ENCODE measurements at regions not wholly inside any gene's neighbourhood (a gene's known extent, or its start where the extent isn't known, plus 50 kb on each side); places are given as distances from the start of the nearest gene placed in this dataset.

GRCh38 chr5:8805653-8806052, 740.2 kb downstream of the SEMA5A start:
- TF ChIP-seq, protein P1, sequence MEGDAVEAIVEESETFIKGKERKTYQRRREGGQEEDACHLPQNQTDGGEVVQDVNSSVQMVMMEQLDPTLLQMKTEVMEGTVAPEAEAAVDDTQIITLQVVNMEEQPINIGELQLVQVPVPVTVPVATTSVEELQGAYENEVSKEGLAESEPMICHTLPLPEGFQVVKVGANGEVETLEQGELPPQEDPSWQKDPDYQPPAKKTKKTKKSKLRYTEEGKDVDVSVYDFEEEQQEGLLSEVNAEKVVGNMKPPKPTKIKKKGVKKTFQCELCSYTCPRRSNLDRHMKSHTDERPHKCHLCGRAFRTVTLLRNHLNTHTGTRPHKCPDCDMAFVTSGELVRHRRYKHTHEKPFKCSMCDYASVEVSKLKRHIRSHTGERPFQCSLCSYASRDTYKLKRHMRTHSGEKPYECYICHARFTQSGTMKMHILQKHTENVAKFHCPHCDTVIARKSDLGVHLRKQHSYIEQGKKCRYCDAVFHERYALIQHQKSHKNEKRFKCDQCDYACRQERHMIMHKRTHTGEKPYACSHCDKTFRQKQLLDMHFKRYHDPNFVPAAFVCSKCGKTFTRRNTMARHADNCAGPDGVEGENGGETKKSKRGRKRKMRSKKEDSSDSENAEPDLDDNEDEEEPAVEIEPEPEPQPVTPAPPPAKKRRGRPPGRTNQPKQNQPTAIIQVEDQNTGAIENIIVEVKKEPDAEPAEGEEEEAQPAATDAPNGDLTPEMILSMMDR (IDR thresholded peaks at IDR 0.05): no peak
- DNase-seq (no peak), ATAC-seq (no peak)
- no peaks in the 10 kb centered on the region for H3K36me3 ChIP-seq (ENCODE audit: control insufficient read depth, insufficient read depth, low read length)
- H3K27me3 ChIP-seq (ENCODE audit: control insufficient read depth, insufficient read depth, low read length): no peaks in the 10 kb centered on the region
- Mint-ChIP-seq H3K36me3 (peaks cover 6% of the 10 kb centered on the region), H3K4me1 (no peaks in the 10 kb centered on the region), H3K27me3 (ENCODE audit: low read depth in 2 of 2) (no peaks in the 10 kb centered on the region), H3K9me3 (peaks cover 24 to 25% of the 10 kb centered on the region in 2 donors), H3K27ac (no peak overlapping the region), H3K4me3 (no peak overlapping the region)
- H3K27ac ChIP-seq (ENCODE audit: low read length): no peak overlapping the region
- H3K4me3 ChIP-seq (ENCODE audit: low read length): no peak overlapping the region
- H3K4me1 ChIP-seq (ENCODE audit: control insufficient read depth, insufficient read depth, low read length): no peaks in the 10 kb centered on the region
- peaks cover 5% of the 10 kb centered on the region for H3K9me3 ChIP-seq (ENCODE audit: control insufficient read depth, insufficient read depth, low read length)
- intact Hi-C loops (cut with micrococcal nuclease): no loop called here

- ATAC-seq: no peak
- TF ChIP-seq, protein P1 (IDR thresholded peaks at IDR 0.05): no peak
- H3K27ac Mint-ChIP-seq: no peak overlapping the region
Measured at GRCh38 chr5:8807636-8808035, 738.2 kb downstream of the SEMA5A start.

GRCh38 chr5:8811581-8811980, 734.3 kb downstream of the SEMA5A start:
- H3K36me3 Mint-ChIP-seq: no peaks in the 10 kb centered on the region
- intact Hi-C loops (cut with micrococcal nuclease): no loop called here
- no peaks in the 10 kb centered on the region for H3K27me3 Mint-ChIP-seq (ENCODE audit: low read depth in 2 of 2)
- Histone ChIP-seq H3K4me1 (ENCODE audit: control insufficient read depth, insufficient read depth, low read length) (no peaks in the 10 kb centered on the region), H3K9me3 (ENCODE audit: control insufficient read depth, insufficient read depth, low read length) (no peaks in the 10 kb centered on the region), H3K27me3 (ENCODE audit: control insufficient read depth, insufficient read depth, low read length) (no peaks in the 10 kb centered on the region), H3K27ac (ENCODE audit: low read length) (no peak overlapping the region), H3K4me3 (ENCODE audit: low read length) (no peak overlapping the region), H3K36me3 (ENCODE audit: control insufficient read depth, insufficient read depth, low read length) (no peaks in the 10 kb centered on the region)
- no peak overlapping the region for H3K27ac Mint-ChIP-seq
- DNase-seq: no peak
- no peak for ATAC-seq
- peaks cover 15 to 27% of the 10 kb centered on the region in 2 donors for H3K9me3 Mint-ChIP-seq
- no peaks in the 10 kb centered on the region for H3K4me1 Mint-ChIP-seq
- H3K4me3 Mint-ChIP-seq: no peak overlapping the region
- 84% methylated on average over 3 of the region's 3 CpGs for WGBS (ENCODE audit: insufficient coverage)
- TF ChIP-seq, protein P1 (IDR thresholded peaks at IDR 0.05): no peak

More at GRCh38 chr5:8807636-8808035, 738.2 kb downstream of the SEMA5A start:
- H3K9me3 Mint-ChIP-seq: peaks cover 21 to 25% of the 10 kb centered on the region in 2 donors
- WGBS (ENCODE audit: insufficient coverage): 69% methylated on average over 3 of the region's 3 CpGs
- Histone ChIP-seq H3K9me3 (ENCODE audit: control insufficient read depth, insufficient read depth, low read length) (peaks cover 5% of the 10 kb centered on the region), H3K4me1 (ENCODE audit: control insufficient read depth, insufficient read depth, low read length) (no peaks in the 10 kb centered on the region), H3K27ac (ENCODE audit: low read length) (no peak overlapping the region), H3K27me3 (ENCODE audit: control insufficient read depth, insufficient read depth, low read length) (no peaks in the 10 kb centered on the region), H3K4me3 (ENCODE audit: low read length) (no peak overlapping the region), H3K36me3 (ENCODE audit: control insufficient read depth, insufficient read depth, low read length) (no peaks in the 10 kb centered on the region)
- H3K4me1 Mint-ChIP-seq: no peaks in the 10 kb centered on the region
- DNase-seq: no peak
- H3K4me3 Mint-ChIP-seq: no peak overlapping the region
- no peaks in the 10 kb centered on the region for H3K27me3 Mint-ChIP-seq (ENCODE audit: low read depth in 2 of 2)
- intact Hi-C loops (cut with micrococcal nuclease): no loop called here
- no peaks in the 10 kb centered on the region for H3K36me3 Mint-ChIP-seq

GRCh38 chr5:8813180-8813579, 732.7 kb downstream of the SEMA5A start:
- Histone ChIP-seq H3K4me3 (ENCODE audit: low read length) (no peak overlapping the region), H3K27ac (ENCODE audit: low read length) (no peak overlapping the region), H3K36me3 (ENCODE audit: control insufficient read depth, insufficient read depth, low read length) (no peaks in the 10 kb centered on the region), H3K4me1 (ENCODE audit: control insufficient read depth, insufficient read depth, low read length) (no peaks in the 10 kb centered on the region), H3K9me3 (ENCODE audit: control insufficient read depth, insufficient read depth, low read length) (no peaks in the 10 kb centered on the region), H3K27me3 (ENCODE audit: control insufficient read depth, insufficient read depth, low read length) (no peaks in the 10 kb centered on the region)
- TF ChIP-seq, protein P1 (IDR thresholded peaks at IDR 0.05): no peak
- WGBS (ENCODE audit: insufficient coverage): 84% methylated on average over 3 of the region's 3 CpGs
- H3K4me1 Mint-ChIP-seq: no peaks in the 10 kb centered on the region
- no peaks in the 10 kb centered on the region for H3K36me3 Mint-ChIP-seq
- H3K27me3 Mint-ChIP-seq (ENCODE audit: low read depth in 2 of 2): no peaks in the 10 kb centered on the region
- ATAC-seq (no peak), DNase-seq (no peak)
- H3K9me3 Mint-ChIP-seq: peaks cover 13 to 25% of the 10 kb centered on the region in 2 donors
- H3K4me3 Mint-ChIP-seq: no peak overlapping the region
- intact Hi-C loops (cut with micrococcal nuclease): no loop called here
- no peak overlapping the region for H3K27ac Mint-ChIP-seq

Data from natural killer cell (primary cell).